ENCODE measurements at regions not wholly inside any gene's neighbourhood (a gene's known extent, or its start where the extent isn't known, plus 50 kb on each side); places are given as distances from the start of the nearest gene placed in this dataset.

DNA sequence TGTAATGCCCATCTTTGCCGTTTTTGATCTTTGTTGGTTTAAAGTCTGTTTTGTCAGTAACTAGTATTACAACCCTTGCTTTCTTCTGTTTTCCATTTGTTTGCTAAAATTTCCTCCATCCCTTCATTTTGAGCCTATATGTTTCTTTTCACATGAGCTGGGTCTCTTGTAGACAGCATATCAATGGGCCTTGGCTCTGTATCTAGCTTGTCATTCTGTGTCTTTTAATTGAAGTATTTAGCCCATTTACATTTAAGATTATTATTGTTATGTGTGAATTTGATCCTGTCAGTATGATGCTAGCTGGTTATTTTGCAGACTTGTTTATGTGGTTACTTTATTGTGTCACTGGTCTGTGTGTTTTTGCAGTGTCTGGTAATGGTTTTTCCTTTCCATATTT is 913.2 kb downstream of the TRHDE start:
- TF ChIP-seq, protein P1, sequence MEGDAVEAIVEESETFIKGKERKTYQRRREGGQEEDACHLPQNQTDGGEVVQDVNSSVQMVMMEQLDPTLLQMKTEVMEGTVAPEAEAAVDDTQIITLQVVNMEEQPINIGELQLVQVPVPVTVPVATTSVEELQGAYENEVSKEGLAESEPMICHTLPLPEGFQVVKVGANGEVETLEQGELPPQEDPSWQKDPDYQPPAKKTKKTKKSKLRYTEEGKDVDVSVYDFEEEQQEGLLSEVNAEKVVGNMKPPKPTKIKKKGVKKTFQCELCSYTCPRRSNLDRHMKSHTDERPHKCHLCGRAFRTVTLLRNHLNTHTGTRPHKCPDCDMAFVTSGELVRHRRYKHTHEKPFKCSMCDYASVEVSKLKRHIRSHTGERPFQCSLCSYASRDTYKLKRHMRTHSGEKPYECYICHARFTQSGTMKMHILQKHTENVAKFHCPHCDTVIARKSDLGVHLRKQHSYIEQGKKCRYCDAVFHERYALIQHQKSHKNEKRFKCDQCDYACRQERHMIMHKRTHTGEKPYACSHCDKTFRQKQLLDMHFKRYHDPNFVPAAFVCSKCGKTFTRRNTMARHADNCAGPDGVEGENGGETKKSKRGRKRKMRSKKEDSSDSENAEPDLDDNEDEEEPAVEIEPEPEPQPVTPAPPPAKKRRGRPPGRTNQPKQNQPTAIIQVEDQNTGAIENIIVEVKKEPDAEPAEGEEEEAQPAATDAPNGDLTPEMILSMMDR (IDR thresholded peaks at IDR 0.05; ENCODE audit: low read length): no peak
- TF ChIP-seq EZH2 (IDR thresholded peaks at IDR 0.05; ENCODE audit: borderline replicate concordance, low read length): no peak

Data from OCI-LY1 (cell line).